ENCODE measurements at regions not wholly inside any gene's neighbourhood (a gene's known extent, or its start where the extent isn't known, plus 50 kb on each side); places are given as distances from the start of the nearest gene placed in this dataset.

DNA sequence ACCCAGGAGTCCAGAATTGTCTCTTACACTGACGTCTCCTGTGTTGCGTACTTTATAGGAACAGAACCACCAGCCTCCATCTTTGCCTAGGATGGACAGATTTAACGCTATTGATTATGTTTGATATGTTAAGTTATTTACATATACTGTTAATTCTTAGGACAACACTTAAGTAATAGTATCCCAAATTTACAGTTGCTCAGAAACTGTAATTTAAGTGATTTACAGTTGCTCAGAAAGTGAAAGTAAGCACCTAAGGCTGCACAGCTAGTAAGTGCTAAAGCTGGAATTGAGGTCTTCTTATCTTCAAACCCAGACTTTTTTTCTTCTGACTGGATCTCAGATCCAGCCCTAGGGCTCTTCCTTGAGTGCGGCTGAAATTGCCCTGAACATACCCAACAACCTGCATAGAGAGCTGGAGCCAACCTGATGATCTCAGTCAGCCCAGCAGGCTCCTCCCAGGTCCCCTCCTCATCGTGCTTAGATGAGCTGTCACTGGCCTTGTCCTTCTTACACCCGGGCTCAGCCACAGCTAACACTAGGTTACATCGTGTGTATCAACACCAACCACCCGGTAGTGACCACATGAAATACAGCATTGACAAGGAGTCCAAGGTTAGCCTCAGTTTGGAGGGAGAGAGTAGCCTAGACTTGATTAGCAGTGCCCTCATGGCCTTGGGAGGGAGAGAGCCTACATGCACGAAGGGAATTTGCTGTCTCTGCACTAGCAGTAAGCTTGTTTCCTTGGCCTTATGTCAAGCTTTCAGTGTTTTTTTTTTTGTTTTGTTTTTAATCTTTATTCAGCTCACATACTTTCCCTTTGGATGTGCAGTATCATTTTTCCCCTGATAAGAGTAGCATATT lies 111.1 kb upstream of the ARHGAP5 start:
- Histone ChIP-seq H3K9me3 (ENCODE audit: control insufficient read depth, insufficient read depth, low read depth, low read length) (no peaks in the 10 kb centered on the region), H3K4me3 (ENCODE audit: low read depth, low read length) (no peak overlapping the region), H3K27ac (ENCODE audit: extremely low read depth, low read depth, low read length) (no peak overlapping the region), H3K36me3 (ENCODE audit: control insufficient read depth in 2 of 2, insufficient read depth in 1 of 2, low read length in 2 of 2) (no peaks in the 10 kb centered on the region), H3K4me1 (ENCODE audit: control insufficient read depth, insufficient read depth, low read length) (no peaks in the 10 kb centered on the region)
- CTCF ChIA-PET, result interaction anchor here (0.6 to 0.9 kb wide), 3 partner anchors 54 to 282 kb away, joined by 3 to 5 read pairs (median 3); no protein-coding TSS in a partner anchor
- POLR2A ChIA-PET, result interaction anchor here (0.7 kb wide), 1 partner anchor 381 kb away, joined by 3 read pairs; no protein-coding TSS in a partner anchor
- no peak for TF ChIP-seq YY1 (tag by site-specific recombination; IDR thresholded peaks at IDR 0.05)
- TF ChIP-seq ZNF48 (tag by site-specific recombination; IDR thresholded peaks at IDR 0.05), result no peak
- no peak for TF ChIP-seq ZNF791 (tag by site-specific recombination; IDR thresholded peaks at IDR 0.05)
- TF ChIP-seq ZNF140 (tag by site-specific recombination; IDR thresholded peaks at IDR 0.05), result no peak
- no peak for TF ChIP-seq ZNF23 (tag by site-specific recombination; IDR thresholded peaks at IDR 0.05; ENCODE audit: borderline replicate concordance)
- TF ChIP-seq ZNF211 (tag by site-specific recombination; IDR thresholded peaks at IDR 0.05; ENCODE audit: low read depth), result no peak
- TF ChIP-seq MYNN (tag by site-specific recombination; IDR thresholded peaks at IDR 0.05; ENCODE audit: borderline replicate concordance), result no peak

DNA sequence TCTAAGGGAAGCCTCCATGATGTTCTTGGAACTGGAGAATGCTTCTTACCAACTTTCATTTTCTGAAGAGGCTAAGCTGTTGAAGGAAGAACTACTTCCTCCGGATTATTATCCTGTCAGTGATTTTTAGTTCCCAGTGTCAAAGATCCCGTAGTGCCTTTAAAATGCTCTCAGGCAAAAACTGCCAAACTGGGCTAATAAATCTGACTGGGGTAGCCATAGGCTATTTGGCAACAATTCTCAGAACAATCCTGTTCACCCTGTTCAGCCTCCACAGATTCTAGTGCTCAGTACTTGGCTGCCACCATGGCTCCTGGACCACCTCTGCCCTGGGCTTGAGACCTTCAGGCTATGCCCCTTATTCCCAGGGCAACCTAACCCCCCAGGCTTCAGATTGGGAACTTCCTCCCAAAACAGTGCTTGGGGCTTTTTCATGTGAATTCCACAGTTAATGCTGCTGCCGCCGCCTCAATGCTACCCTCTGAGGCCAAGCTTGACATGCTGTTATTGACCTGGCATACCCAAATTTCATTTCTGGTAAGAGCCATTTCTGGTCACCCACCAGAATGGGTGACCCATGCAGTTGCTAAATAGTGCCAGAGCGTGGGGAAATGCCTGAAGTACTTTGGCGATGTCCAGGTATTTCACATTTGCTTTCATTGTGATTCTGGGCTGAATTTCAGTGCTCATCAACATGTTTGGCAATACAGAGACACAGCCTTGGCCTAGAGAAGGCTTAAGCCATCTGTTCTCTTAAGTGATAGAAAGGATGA lies 110.0 kb upstream of the ARHGAP5 start:
- TF ChIP-seq ZNF335 (tag by site-specific recombination; conservative IDR thresholded peaks at IDR 0.05), result no peak
- Histone ChIP-seq H3K9me3 (ENCODE audit: control insufficient read depth, insufficient read depth, low read depth, low read length) (no peaks in the 10 kb centered on the region), H3K36me3 (ENCODE audit: control insufficient read depth in 2 of 2, insufficient read depth in 1 of 2, low read length in 2 of 2) (no peaks in the 10 kb centered on the region), H3K27ac (ENCODE audit: extremely low read depth, low read depth, low read length) (no peak overlapping the region), H3K4me1 (ENCODE audit: control insufficient read depth, insufficient read depth, low read length) (no peaks in the 10 kb centered on the region), H3K4me3 (ENCODE audit: low read depth, low read length) (no peak overlapping the region)
- ChIA-PET POLR2A (interaction anchor here (0.7 kb wide), 1 partner anchor 380 kb away, joined by 3 read pairs; no protein-coding TSS in a partner anchor), CTCF (interaction anchor here (0.6 to 1.1 kb wide), 2 partner anchors 55 to 285 kb away, joined by 3 read pairs; no protein-coding TSS in a partner anchor)

GRCh38 chr14:31967669-31967975 lies 109.5 kb upstream of the ARHGAP5 start:
- H3K27ac ChIP-seq (ENCODE audit: extremely low read depth, low read depth, low read length), result no peak overlapping the region
- no peaks in the 10 kb centered on the region for H3K36me3 ChIP-seq (ENCODE audit: control insufficient read depth in 2 of 2, insufficient read depth in 1 of 2, low read length in 2 of 2)
- ChIA-PET CTCF (interaction anchor here (1.1 kb wide), 1 partner anchor 285 kb away, joined by 3 read pairs; no protein-coding TSS in a partner anchor), POLR2A (no interaction called here)
- H3K9me3 ChIP-seq (ENCODE audit: control insufficient read depth, insufficient read depth, low read depth, low read length), result no peaks in the 10 kb centered on the region
- no peak overlapping the region for H3K4me3 ChIP-seq (ENCODE audit: low read depth, low read length)
- H3K4me1 ChIP-seq (ENCODE audit: control insufficient read depth, insufficient read depth, low read length), result no peaks in the 10 kb centered on the region
- no peak for TF ChIP-seq ZNF704 (tag by site-specific recombination; IDR thresholded peaks at IDR 0.05)
- TF ChIP-seq ZNF274 (IDR thresholded peaks at IDR 0.05; ENCODE audit: low read length), result no peak
- TF ChIP-seq ZNF274 (tag by site-specific recombination; IDR thresholded peaks at IDR 0.05; ENCODE audit: borderline replicate concordance), result no peak
- TF ChIP-seq, protein P1, sequence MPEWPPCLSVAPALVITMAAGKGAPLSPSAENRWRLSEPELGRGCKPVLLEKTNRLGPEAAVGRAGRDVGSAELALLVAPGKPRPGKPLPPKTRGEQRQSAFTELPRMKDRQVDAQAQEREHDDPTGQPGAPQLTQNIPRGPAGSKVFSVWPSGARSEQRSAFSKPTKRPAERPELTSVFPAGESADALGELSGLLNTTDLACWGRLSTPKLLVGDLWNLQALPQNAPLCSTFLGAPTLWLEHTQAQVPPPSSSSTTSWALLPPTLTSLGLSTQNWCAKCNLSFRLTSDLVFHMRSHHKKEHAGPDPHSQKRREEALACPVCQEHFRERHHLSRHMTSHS (tag by site-specific recombination; IDR thresholded peaks at IDR 0.05), result no peak
- no peak for TF ChIP-seq MEIS1 (CRISPR knock-in tag; IDR thresholded peaks at IDR 0.05; ENCODE audit: borderline replicate concordance)
- TF ChIP-seq, protein P2, sequence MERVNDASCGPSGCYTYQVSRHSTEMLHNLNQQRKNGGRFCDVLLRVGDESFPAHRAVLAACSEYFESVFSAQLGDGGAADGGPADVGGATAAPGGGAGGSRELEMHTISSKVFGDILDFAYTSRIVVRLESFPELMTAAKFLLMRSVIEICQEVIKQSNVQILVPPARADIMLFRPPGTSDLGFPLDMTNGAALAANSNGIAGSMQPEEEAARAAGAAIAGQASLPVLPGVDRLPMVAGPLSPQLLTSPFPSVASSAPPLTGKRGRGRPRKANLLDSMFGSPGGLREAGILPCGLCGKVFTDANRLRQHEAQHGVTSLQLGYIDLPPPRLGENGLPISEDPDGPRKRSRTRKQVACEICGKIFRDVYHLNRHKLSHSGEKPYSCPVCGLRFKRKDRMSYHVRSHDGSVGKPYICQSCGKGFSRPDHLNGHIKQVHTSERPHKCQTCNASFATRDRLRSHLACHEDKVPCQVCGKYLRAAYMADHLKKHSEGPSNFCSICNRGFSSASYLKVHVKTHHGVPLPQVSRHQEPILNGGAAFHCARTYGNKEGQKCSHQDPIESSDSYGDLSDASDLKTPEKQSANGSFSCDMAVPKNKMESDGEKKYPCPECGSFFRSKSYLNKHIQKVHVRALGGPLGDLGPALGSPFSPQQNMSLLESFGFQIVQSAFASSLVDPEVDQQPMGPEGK (tag by site-specific recombination; IDR thresholded peaks at IDR 0.05), result no peak
- TF ChIP-seq, protein P3, sequence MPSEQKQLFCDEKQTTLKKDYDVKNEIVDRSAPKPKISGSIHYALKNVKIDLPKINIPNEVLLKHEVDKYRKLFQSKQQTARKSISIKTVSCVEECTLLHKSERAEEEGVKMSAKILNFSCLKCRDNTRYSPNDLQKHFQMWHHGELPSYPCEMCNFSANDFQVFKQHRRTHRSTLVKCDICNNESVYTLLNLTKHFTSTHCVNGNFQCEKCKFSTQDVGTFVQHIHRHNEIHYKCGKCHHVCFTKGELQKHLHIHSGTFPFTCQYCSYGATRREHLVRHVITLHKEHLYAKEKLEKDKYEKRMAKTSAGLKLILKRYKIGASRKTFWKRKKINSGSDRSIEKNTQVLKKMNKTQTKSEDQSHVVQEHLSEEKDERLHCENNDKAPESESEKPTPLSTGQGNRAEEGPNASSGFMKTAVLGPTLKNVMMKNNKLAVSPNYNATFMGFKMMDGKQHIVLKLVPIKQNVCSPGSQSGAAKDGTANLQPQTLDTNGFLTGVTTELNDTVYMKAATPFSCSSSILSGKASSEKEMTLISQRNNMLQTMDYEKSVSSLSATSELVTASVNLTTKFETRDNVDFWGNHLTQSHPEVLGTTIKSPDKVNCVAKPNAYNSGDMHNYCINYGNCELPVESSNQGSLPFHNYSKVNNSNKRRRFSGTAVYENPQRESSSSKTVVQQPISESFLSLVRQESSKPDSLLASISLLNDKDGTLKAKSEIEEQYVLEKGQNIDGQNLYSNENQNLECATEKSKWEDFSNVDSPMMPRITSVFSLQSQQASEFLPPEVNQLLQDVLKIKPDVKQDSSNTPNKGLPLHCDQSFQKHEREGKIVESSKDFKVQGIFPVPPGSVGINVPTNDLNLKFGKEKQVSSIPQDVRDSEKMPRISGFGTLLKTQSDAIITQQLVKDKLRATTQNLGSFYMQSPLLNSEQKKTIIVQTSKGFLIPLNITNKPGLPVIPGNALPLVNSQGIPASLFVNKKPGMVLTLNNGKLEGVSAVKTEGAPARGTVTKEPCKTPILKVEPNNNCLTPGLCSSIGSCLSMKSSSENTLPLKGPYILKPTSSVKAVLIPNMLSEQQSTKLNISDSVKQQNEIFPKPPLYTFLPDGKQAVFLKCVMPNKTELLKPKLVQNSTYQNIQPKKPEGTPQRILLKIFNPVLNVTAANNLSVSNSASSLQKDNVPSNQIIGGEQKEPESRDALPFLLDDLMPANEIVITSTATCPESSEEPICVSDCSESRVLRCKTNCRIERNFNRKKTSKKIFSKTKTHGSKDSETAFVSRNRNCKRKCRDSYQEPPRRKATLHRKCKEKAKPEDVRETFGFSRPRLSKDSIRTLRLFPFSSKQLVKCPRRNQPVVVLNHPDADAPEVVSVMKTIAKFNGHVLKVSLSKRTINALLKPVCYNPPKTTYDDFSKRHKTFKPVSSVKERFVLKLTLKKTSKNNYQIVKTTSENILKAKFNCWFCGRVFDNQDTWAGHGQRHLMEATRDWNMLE (tag by site-specific recombination; conservative IDR thresholded peaks at IDR 0.05; ENCODE audit: low read depth), result no peak
- TF ChIP-seq, protein P4, sequence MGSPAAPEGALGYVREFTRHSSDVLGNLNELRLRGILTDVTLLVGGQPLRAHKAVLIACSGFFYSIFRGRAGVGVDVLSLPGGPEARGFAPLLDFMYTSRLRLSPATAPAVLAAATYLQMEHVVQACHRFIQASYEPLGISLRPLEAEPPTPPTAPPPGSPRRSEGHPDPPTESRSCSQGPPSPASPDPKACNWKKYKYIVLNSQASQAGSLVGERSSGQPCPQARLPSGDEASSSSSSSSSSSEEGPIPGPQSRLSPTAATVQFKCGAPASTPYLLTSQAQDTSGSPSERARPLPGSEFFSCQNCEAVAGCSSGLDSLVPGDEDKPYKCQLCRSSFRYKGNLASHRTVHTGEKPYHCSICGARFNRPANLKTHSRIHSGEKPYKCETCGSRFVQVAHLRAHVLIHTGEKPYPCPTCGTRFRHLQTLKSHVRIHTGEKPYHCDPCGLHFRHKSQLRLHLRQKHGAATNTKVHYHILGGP (tag by site-specific recombination; IDR thresholded peaks at IDR 0.05), result no peak
- no peak for TF ChIP-seq ZNF341 (tag by site-specific recombination; IDR thresholded peaks at IDR 0.05; ENCODE audit: low read depth)
- no peak for TF ChIP-seq ZNF211 (tag by site-specific recombination; IDR thresholded peaks at IDR 0.05; ENCODE audit: low read depth)
- no peak for TF ChIP-seq ZNF626 (tag by site-specific recombination; IDR thresholded peaks at IDR 0.05)

Data from HEK293 (cell line).